HepG2 (cell line): ENCODE measurements at regions not wholly inside any gene's neighbourhood (a gene's known extent, or its start where the extent isn't known, plus 50 kb on each side); places are given as distances from the start of the nearest gene placed in this dataset.

Experiments
- FOXK2 ChIP-seq: fragments of 450-650 bp; IDR thresholded peaks from 2 replicates; pipeline ENCODE4 v1.6.1; 2016
- MXI1 ChIP-seq: IDR thresholded peaks from 3 replicates; pipeline ENCODE4 v1.6.1; 2012; ENCODE audit warnings: low read depth, low read length, inconsistent platforms, borderline replicate concordance
- PAX8 ChIP-seq: sonication (generic); formaldehyde crosslinking; IDR thresholded peaks from 2 replicates; pipeline ENCODE4 v1.8.0; 2022; ENCODE audit warnings: mild to moderate bottlenecking, missing genetic modification reagents, borderline replicate concordance
- TF ChIP-seq, protein P1 (sequence below): sonication (generic); formaldehyde crosslinking; IDR thresholded peaks from 2 replicates; pipeline ENCODE4 v1.8.0; 2022; ENCODE audit warnings: mild to moderate bottlenecking, missing genetic modification reagents; ENCODE audit not compliant: insufficient replicate concordance

DNA sequence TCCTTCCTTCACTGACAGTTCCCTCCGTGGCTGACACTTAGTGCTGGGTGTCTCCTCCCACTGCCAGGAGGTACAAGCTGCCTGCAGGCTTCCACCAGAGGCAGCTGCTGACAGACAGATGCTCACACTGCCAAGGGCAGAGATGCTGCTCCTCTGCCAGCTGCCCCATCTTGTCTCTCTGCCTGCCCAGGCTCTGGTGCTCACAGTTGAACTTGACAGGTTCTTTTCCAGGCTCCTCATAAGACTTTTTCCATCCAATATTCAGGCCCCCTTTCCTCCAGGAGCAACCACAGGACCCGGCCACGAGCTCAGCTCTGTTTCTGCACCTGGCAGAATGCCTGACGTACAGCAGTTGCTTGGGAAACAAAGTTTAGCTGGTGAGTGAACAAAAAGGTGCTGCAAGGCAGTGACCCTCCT, 79.8 kb downstream of the PSMB1 start:
- TF ChIP-seq FOXK2 (no peak), MXI1 (no peak), PAX8 (CRISPR knock-in tag) (no peak)
- TF ChIP-seq, protein P1, sequence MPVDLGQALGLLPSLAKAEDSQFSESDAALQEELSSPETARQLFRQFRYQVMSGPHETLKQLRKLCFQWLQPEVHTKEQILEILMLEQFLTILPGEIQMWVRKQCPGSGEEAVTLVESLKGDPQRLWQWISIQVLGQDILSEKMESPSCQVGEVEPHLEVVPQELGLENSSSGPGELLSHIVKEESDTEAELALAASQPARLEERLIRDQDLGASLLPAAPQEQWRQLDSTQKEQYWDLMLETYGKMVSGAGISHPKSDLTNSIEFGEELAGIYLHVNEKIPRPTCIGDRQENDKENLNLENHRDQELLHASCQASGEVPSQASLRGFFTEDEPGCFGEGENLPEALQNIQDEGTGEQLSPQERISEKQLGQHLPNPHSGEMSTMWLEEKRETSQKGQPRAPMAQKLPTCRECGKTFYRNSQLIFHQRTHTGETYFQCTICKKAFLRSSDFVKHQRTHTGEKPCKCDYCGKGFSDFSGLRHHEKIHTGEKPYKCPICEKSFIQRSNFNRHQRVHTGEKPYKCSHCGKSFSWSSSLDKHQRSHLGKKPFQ (CRISPR knock-in tag) = no peak
